ENCODE measurements at regions not wholly inside any gene's neighbourhood (a gene's known extent, or its start where the extent isn't known, plus 50 kb on each side); places are given as distances from the start of the nearest gene placed in this dataset.

DNA sequence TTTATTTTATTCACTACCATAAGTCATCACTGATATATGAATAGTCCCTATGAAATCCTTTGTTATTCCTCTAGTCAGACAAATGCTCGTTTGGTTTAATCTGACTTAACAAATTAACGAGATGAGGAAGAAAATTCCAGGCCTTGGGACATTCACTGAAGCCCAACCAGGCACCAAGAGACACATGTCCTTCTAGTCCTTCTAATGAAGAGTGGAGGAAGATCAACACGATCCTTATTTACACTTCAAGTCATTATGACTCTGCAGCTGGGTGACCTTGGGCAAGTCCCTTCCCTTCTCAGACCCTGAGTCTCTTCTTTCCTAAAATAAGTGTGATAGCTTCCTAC, 117.5 kb downstream of the CEBPB start:
- Histone ChIP-seq H3K27ac (ENCODE audit: low read length, poor library complexity, severe bottlenecking) (peak overlapping the region; percentile 66), H3K79me1 (replicated peaks; ENCODE audit: low read length, poor library complexity, severe bottlenecking) (no peaks in the 10 kb centered on the region), H3K36me3 (ENCODE audit: control insufficient read depth in 1 of 2, insufficient read depth in 2 of 2, low read depth in 1 of 2, low read length in 2 of 2) (no peaks in the 10 kb centered on the region), H3K4me3 (ENCODE audit: insufficient read depth in 1 of 2, low read depth in 1 of 2, low read length in 2 of 2) (no peak overlapping the region), H2BK12ac (ENCODE audit: low read length in 2 of 2) (peak overlapping the region; percentile 73 to 95), H3K4me2 (ENCODE audit: low read length, poor library complexity, severe bottlenecking) (no peak overlapping the region), H2AFZ (ENCODE audit: low read depth, low read length) (no peak overlapping the region), H2BK15ac (ENCODE audit: low read depth, poor library complexity, severe bottlenecking) (no peak overlapping the region), H3K9me3 (ENCODE audit: control insufficient read depth, low read length) (no peaks in the 10 kb centered on the region), H3K4ac (ENCODE audit: low read depth in 1 of 2, low read length in 2 of 2) (peak overlapping the region; percentile 26 to 53), H2AK5ac (ENCODE audit: low read length, severe bottlenecking) (no peak overlapping the region), H3K14ac (ENCODE audit: low read length in 2 of 2) (no peak overlapping the region), H3K18ac (ENCODE audit: low read depth in 1 of 2, low read length in 2 of 2) (peak overlapping the region; percentile 55 to 95), H2BK5ac (ENCODE audit: low read depth, low read length, poor library complexity, severe bottlenecking) (no peak overlapping the region), H2BK120ac (ENCODE audit: low read depth, low read length) (peak overlapping the region; percentile 85), H3K23ac (ENCODE audit: low read length in 2 of 2) (no peak overlapping the region), H4K8ac (ENCODE audit: low read length) (peak overlapping the region; percentile 57), H3K27me3 (ENCODE audit: control insufficient read depth in 1 of 2, insufficient read depth in 1 of 2, low read length in 2 of 2) (no peaks in the 10 kb centered on the region), H3K4me1 (ENCODE audit: control insufficient read depth, insufficient read depth, low read depth, low read length) (peaks cover 51% of the 10 kb centered on the region), H3K9ac (ENCODE audit: low read length) (peak overlapping the region; percentile 73), H4K91ac (ENCODE audit: low read length) (peak overlapping the region; percentile 55)
- DNase-seq = no peak
- WGBS = 50% methylated on average over 3 of the region's 3 CpGs

DNA sequence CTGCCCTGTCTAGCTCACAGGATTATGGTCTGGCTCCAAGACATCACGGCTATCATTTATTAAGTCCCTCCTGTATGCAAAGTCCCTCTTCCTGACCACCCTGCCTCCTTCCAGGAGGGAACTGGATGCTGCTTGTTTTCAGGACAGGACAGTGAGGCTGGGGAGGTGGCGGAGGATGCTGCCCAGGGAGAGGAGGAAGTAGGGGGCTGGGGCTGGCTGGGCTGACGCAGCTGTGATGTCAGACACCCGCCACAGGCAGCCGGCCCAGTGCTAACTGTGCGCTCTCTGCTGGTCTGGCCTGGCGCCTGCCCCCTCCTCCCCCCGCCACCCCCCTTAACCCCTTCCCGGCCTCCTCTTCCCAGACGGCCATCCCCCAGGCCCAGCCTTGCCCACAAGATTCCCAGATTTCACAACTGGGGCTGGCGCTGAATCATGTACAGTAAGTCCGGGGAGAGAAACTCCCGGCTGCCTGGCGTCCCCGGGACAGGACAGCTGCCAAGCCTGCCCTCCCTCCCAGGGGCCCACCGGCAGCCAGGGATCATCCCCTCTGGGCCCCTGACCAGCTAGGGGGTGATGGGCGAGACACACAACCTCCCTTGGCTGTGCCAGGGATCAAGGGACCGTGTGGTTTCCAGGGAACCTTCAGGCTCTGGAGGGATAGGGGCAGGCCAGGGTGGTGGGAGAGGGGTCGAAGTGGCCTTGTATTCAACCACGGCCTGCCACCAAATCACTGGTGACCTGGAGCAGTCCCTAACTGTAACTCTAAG, 118.1 kb downstream of the CEBPB start:
- H3K27ac ChIP-seq (ENCODE audit: low read length, poor library complexity, severe bottlenecking) = peak overlapping the region; percentile 88
- H2BK15ac ChIP-seq (ENCODE audit: low read depth, poor library complexity, severe bottlenecking) = no peak overlapping the region
- H3K4ac ChIP-seq (ENCODE audit: low read depth in 1 of 2, low read length in 2 of 2) = peak overlapping the region; percentile 64 to 86
- H3K4me1 ChIP-seq (ENCODE audit: control insufficient read depth, insufficient read depth, low read depth, low read length) = peaks cover 51% of the 10 kb centered on the region
- H3K9ac ChIP-seq (ENCODE audit: low read length) = peak overlapping the region; percentile 86
- H3K23ac ChIP-seq (ENCODE audit: low read length in 2 of 2) = no peak overlapping the region
- peak overlapping the region in 1 of 2 experiments; percentile 85 for H3K14ac ChIP-seq (ENCODE audit: low read length in 2 of 2)
- no peaks in the 10 kb centered on the region for H3K36me3 ChIP-seq (ENCODE audit: control insufficient read depth in 1 of 2, insufficient read depth in 2 of 2, low read depth in 1 of 2, low read length in 2 of 2)
- H3K27me3 ChIP-seq (ENCODE audit: control insufficient read depth in 1 of 2, insufficient read depth in 1 of 2, low read length in 2 of 2) = no peaks in the 10 kb centered on the region
- peak overlapping the region; percentile 97 for H2BK120ac ChIP-seq (ENCODE audit: low read depth, low read length)
- peak; percentile 100 for DNase-seq
- H4K8ac ChIP-seq (ENCODE audit: low read length) = peak overlapping the region; percentile 98
- no peaks in the 10 kb centered on the region for H3K9me3 ChIP-seq (ENCODE audit: control insufficient read depth, low read length)
- H3K79me1 ChIP-seq (replicated peaks; ENCODE audit: low read length, poor library complexity, severe bottlenecking) = no peaks in the 10 kb centered on the region
- WGBS = 7% methylated on average over 16 of the region's 20 CpGs
- peak overlapping the region; percentile 99 for H4K91ac ChIP-seq (ENCODE audit: low read length)
- H2BK5ac ChIP-seq (ENCODE audit: low read depth, low read length, poor library complexity, severe bottlenecking) = peak overlapping the region; percentile 75
- H2BK12ac ChIP-seq (ENCODE audit: low read length in 2 of 2) = peak overlapping the region; percentile 85 to 97
- peak overlapping the region; percentile 22 to 61 for H3K4me3 ChIP-seq (ENCODE audit: insufficient read depth in 1 of 2, low read depth in 1 of 2, low read length in 2 of 2)
- no peak overlapping the region for H2AFZ ChIP-seq (ENCODE audit: low read depth, low read length)
- peak overlapping the region; percentile 61 for H3K4me2 ChIP-seq (ENCODE audit: low read length, poor library complexity, severe bottlenecking)
- H2AK5ac ChIP-seq (ENCODE audit: low read length, severe bottlenecking) = peak overlapping the region; percentile 77
- H3K18ac ChIP-seq (ENCODE audit: low read depth in 1 of 2, low read length in 2 of 2) = peak overlapping the region; percentile 95 to 96

- no peak overlapping the region for H2BK15ac ChIP-seq (ENCODE audit: low read depth, poor library complexity, severe bottlenecking)
- peak overlapping the region; percentile 86 for H3K9ac ChIP-seq (ENCODE audit: low read length)
- H2AFZ ChIP-seq (ENCODE audit: low read depth, low read length) = no peak overlapping the region
- H3K36me3 ChIP-seq (ENCODE audit: control insufficient read depth in 1 of 2, insufficient read depth in 2 of 2, low read depth in 1 of 2, low read length in 2 of 2) = no peaks in the 10 kb centered on the region
- H3K18ac ChIP-seq (ENCODE audit: low read depth in 1 of 2, low read length in 2 of 2) = peak overlapping the region; percentile 87 to 96
- no peaks in the 10 kb centered on the region for H3K9me3 ChIP-seq (ENCODE audit: control insufficient read depth, low read length)
- peak overlapping the region; percentile 61 for H3K4me2 ChIP-seq (ENCODE audit: low read length, poor library complexity, severe bottlenecking)
- peak overlapping the region; percentile 85 to 99 for H2BK12ac ChIP-seq (ENCODE audit: low read length in 2 of 2)
- H3K4ac ChIP-seq (ENCODE audit: low read depth in 1 of 2, low read length in 2 of 2) = peak overlapping the region; percentile 64 to 86
- DNase-seq = peak; percentile 90
- H3K14ac ChIP-seq (ENCODE audit: low read length in 2 of 2) = no peak overlapping the region
- peak overlapping the region; percentile 88 for H3K27ac ChIP-seq (ENCODE audit: low read length, poor library complexity, severe bottlenecking)
- peak overlapping the region; percentile 77 for H2AK5ac ChIP-seq (ENCODE audit: low read length, severe bottlenecking)
- peak overlapping the region; percentile 98 for H4K8ac ChIP-seq (ENCODE audit: low read length)
- no peaks in the 10 kb centered on the region for H3K79me1 ChIP-seq (replicated peaks; ENCODE audit: low read length, poor library complexity, severe bottlenecking)
- H2BK120ac ChIP-seq (ENCODE audit: low read depth, low read length) = peak overlapping the region; percentile 97
- no peak overlapping the region for H3K23ac ChIP-seq (ENCODE audit: low read length in 2 of 2)
- peak overlapping the region in 1 of 2 experiments; percentile 61 for H3K4me3 ChIP-seq (ENCODE audit: insufficient read depth in 1 of 2, low read depth in 1 of 2, low read length in 2 of 2)
- H2BK5ac ChIP-seq (ENCODE audit: low read depth, low read length, poor library complexity, severe bottlenecking) = peak overlapping the region; percentile 75
- H3K27me3 ChIP-seq (ENCODE audit: control insufficient read depth in 1 of 2, insufficient read depth in 1 of 2, low read length in 2 of 2) = no peaks in the 10 kb centered on the region
- peak overlapping the region; percentile 99 for H4K91ac ChIP-seq (ENCODE audit: low read length)
- WGBS = 39% methylated on average over 9 of the region's 11 CpGs
- peaks cover 45% of the 10 kb centered on the region for H3K4me1 ChIP-seq (ENCODE audit: control insufficient read depth, insufficient read depth, low read depth, low read length)
Observed at GRCh38 chr20:50309280-50309763, 118.7 kb downstream of the CEBPB start.

Measured in mesenchymal stem cell (in vitro differentiated cells and primary cell).